ENCODE measurements at regions not wholly inside any gene's neighbourhood (a gene's known extent, or its start where the extent isn't known, plus 50 kb on each side); places are given as distances from the start of the nearest gene placed in this dataset.

DNA sequence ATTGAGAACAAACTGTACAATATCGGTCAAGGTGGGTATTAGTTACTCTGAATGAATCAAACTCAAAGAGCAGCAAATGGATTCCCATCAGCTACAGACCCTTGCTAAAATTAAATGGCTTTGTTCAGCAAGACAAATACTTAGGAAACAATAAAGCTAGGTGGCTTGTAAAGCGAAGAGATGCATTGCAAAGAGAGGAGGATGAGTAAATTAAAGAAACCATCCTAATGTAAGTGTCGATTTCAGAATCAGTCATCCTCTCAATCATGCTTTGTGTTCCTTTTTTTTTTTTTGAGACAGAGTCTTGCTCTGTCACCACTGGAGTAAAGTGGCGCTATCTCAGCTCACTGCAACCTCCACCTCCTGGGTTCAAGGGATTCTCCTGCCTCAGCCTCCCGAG, 359.2 kb upstream of the ZNF462 start:
- TF ChIP-seq CTCF (IDR thresholded peaks at IDR 0.05) = no peak
- TF ChIP-seq POLR2A (IDR thresholded peaks at IDR 0.05) = no peak
